ENCODE measurements at regions not wholly inside any gene's neighbourhood (a gene's known extent, or its start where the extent isn't known, plus 50 kb on each side); places are given as distances from the start of the nearest gene placed in this dataset.

- no peak for TF ChIP-seq CTCF (IDR thresholded peaks at IDR 0.05; ENCODE audit: control insufficient read depth, extremely low read depth, insufficient read depth)
- no peak overlapping the region for H3K4me3 ChIP-seq (ENCODE audit: low read depth, low read length)
- no peak for DNase-seq (ENCODE audit: low read depth)
These were observed 63.5 kb upstream of the TTC14 start for GRCh38 chr3:180538493-180538892.

GRCh38 chr3:180543877-180544276 is 58.1 kb upstream of the TTC14 start:
- H3K4me3 ChIP-seq (ENCODE audit: low read depth, low read length): no peak overlapping the region
- no peak for DNase-seq (ENCODE audit: low read depth)
- no peak for TF ChIP-seq CTCF (IDR thresholded peaks at IDR 0.05; ENCODE audit: control insufficient read depth, extremely low read depth, insufficient read depth)

GRCh38 chr3:180546863-180547262 is 55.1 kb upstream of the TTC14 start:
- H3K4me3 ChIP-seq (ENCODE audit: low read depth, low read length): no peak overlapping the region
- DNase-seq (ENCODE audit: low read depth): no peak
- TF ChIP-seq CTCF (IDR thresholded peaks at IDR 0.05; ENCODE audit: control insufficient read depth, extremely low read depth, insufficient read depth): no peak

- no peak overlapping the region for H3K4me3 ChIP-seq (ENCODE audit: low read depth, low read length)
- no peak for DNase-seq (ENCODE audit: low read depth)
- no peak for TF ChIP-seq CTCF (IDR thresholded peaks at IDR 0.05; ENCODE audit: control insufficient read depth, extremely low read depth, insufficient read depth)
These were observed 53.9 kb upstream of the TTC14 start for GRCh38 chr3:180548050-180548449.
